ENCODE measurements at regions not wholly inside any gene's neighbourhood (a gene's known extent, or its start where the extent isn't known, plus 50 kb on each side); places are given as distances from the start of the nearest gene placed in this dataset.

DNA sequence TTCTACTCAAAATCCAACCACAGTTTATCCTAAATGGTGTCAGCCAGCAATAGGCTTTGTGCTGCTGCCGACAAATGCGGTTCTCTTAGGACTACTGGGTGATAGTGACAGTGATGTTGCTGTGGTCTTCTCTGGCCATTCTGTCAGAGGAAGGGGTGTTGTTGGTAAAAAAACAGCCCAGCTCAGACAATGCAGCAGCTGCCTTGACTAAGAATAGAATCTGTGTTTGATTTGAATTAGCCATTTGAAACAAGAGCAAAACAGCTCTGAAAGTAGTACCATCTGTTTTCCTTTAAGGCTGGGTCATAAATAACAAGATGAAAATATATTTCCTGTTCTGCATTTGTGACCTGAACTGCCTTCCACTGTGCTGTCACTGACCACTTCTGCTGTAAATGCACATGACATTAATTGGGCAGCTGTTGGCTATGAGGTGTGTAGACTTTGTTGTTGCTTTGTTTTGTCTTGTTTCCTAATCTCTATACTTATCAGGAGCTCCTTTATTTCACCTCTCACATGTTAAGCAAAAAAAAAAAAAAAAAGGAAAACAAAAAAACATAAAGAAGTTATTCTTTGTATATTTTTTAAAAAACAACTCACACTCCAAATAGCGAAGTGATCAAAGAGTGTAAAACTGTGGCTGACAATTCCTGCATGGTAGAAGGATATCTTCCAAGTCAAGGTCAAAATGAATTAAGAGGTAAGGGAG lies 497.8 kb upstream of the ARID1B start:
- no peaks in the 10 kb centered on the region for H3K36me3 Mint-ChIP-seq
- H3K4me1 Mint-ChIP-seq = no peaks in the 10 kb centered on the region
- H3K27me3 Mint-ChIP-seq = no peaks in the 10 kb centered on the region
- CTCF ChIA-PET = no interaction called here
- H3K9me3 Mint-ChIP-seq = peaks cover 8% of the 10 kb centered on the region
- no peak overlapping the region for H3K4me3 Mint-ChIP-seq
- H3K27ac Mint-ChIP-seq = no peak overlapping the region
- DNase-seq = no peak

DNA sequence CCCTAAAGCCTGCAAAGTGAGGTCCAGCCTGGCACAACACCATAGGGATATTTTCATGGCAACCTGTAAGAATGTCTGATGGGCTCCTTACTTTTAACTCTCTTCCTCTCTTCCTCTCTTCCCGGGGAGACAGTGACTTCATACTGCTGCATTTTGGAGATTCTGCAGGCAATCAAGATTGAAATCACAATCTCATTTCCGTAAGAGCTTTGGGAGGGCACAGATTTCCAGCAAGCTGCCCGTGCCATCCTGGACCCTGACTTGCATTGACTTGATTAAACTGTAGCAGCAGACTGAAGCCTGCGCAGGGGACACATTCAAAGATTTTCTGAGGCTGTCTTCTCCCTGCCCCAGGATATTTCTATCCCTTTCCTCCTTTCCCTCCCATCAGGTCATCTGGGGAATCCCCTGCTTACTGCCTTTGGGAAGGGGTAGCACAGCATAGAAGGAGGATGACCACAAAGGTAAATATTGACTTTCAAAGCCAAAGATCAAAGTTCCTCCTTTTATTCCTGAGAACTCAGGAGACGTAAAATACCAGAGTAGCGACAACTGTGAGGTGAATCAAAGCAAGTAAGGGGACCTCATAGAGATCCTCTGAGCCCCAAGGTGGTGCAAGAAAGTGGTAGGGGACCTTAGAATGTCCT lies 504.0 kb upstream of the ARID1B start:
- Mint-ChIP-seq H3K9me3 (peaks cover 4% of the 10 kb centered on the region), H3K27ac (no peak overlapping the region)

DNA sequence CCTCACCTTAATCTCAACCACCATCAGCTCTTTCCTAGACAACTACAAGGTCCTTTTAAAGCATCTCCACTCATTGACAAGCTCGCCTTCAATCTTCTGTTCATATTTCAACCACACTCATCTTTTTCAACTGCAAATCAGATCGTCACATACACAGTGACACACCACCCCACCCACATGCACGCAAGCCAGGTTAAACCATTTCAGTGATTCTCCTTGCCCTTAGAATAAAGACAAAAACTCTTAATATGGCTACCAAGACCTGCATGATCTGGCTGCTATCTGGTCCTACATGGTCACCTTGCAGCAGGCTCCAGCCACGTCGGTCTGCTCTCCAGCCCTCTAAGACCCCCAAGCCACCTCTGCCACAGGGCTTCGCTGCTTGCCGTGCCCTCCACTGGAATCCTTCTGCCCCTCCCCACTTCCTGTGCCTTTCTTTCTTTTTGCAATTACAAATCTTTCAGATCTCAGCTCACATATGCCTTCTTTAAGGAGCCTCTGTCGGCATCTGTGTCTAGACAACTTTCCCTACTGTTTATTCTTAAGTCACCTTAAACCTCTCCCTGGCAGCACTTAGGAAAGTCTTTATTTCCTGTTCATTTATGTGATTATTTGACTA lies 507.3 kb upstream of the ARID1B start:
- DNase-seq = peak; percentile 26
- H3K9me3 Mint-ChIP-seq = no peaks in the 10 kb centered on the region
- H3K4me1 Mint-ChIP-seq = peaks cover 22% of the 10 kb centered on the region
- peak overlapping the region; percentile 49 for H3K27ac Mint-ChIP-seq
- CTCF ChIA-PET = no interaction called here
- no peaks in the 10 kb centered on the region for H3K27me3 Mint-ChIP-seq
- peak overlapping the region; percentile 6 for H3K4me3 Mint-ChIP-seq
- no peaks in the 10 kb centered on the region for H3K36me3 Mint-ChIP-seq

More for the DNA sequence above, 504.0 kb upstream of the ARID1B start:
- DNase-seq = no peak
- H3K4me3 Mint-ChIP-seq = no peak overlapping the region
- no peaks in the 10 kb centered on the region for H3K27me3 Mint-ChIP-seq
- H3K36me3 Mint-ChIP-seq = no peaks in the 10 kb centered on the region
- H3K4me1 Mint-ChIP-seq = peaks cover 20% of the 10 kb centered on the region
- CTCF ChIA-PET = no interaction called here

DNA sequence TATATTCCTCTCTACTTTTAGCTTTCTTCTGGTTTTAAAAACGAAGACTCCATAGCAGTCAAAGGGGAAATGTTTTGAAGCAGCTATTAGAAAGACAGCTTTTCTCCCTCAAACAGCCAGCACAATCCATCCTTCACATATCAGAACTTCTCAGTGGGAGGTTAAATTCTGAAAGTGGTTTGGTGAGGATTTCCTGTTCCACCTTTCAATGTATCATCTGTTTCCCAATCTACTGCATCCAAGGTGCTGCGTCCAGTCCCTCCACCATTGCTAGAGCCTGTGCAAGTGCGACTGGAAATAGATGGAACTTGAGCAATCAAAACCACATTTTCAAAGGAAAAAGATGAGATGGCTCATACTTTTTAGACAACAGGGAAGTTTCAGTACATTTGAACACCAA lies 508.3 kb upstream of the ARID1B start:
- Mint-ChIP-seq H3K4me1 (peaks cover 22% of the 10 kb centered on the region), H3K36me3 (no peaks in the 10 kb centered on the region), H3K27me3 (no peaks in the 10 kb centered on the region), H3K9me3 (peaks cover 2% of the 10 kb centered on the region), H3K4me3 (peak overlapping the region; percentile 15), H3K27ac (peak overlapping the region; percentile 78)
- CTCF ChIA-PET = no interaction called here
- DNase-seq = no peak

DNA sequence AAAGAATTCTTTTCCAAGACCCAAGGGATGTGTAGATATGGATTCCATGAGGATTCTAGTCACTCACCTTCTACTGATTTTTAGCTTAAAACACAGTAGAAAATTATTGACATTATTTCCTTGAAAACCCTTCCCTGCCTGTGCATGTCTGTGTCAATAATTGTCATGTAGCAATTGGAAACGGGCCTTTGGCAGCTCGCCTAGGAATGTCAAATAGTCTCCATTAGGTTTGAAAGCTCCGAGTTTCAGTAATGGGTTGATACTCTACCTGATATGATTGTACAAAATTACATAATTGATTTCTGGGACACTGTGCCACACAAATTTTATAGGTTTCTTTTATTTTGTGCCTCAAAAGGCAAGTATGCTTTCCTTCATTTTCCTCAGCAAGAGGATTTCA lies 515.2 kb upstream of the ARID1B start:
- no peak for DNase-seq
- Mint-ChIP-seq H3K4me1 (no peaks in the 10 kb centered on the region), H3K4me3 (no peak overlapping the region), H3K9me3 (peaks cover 2% of the 10 kb centered on the region), H3K36me3 (peaks cover 2% of the 10 kb centered on the region), H3K27me3 (no peaks in the 10 kb centered on the region), H3K27ac (no peak overlapping the region)
- CTCF ChIA-PET = no interaction called here

DNA sequence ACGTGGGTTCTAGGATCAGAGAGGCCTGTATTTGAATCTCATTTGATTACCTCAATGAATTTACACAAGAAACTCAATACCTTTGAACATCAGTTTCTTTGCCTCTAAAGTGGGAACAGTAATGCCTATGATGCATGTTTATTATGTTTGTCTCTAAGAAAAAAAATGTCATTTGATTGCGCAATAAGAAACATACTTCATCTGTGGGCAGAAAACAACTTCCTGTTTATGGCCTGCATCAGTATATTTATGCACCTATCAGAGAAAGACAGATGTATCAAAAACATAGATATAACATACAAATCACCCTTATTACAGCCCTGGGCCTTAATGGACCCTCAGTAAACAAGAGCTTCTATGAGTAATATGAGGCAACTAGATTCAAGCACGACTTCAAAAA lies 516.4 kb upstream of the ARID1B start:
- no peaks in the 10 kb centered on the region for H3K4me1 Mint-ChIP-seq
- peaks cover 2% of the 10 kb centered on the region for H3K36me3 Mint-ChIP-seq
- peaks cover 2% of the 10 kb centered on the region for H3K9me3 Mint-ChIP-seq
- CTCF ChIA-PET = no interaction called here
- no peaks in the 10 kb centered on the region for H3K27me3 Mint-ChIP-seq
- no peak overlapping the region for H3K4me3 Mint-ChIP-seq
- no peak for DNase-seq
- H3K27ac Mint-ChIP-seq = no peak overlapping the region

DNA sequence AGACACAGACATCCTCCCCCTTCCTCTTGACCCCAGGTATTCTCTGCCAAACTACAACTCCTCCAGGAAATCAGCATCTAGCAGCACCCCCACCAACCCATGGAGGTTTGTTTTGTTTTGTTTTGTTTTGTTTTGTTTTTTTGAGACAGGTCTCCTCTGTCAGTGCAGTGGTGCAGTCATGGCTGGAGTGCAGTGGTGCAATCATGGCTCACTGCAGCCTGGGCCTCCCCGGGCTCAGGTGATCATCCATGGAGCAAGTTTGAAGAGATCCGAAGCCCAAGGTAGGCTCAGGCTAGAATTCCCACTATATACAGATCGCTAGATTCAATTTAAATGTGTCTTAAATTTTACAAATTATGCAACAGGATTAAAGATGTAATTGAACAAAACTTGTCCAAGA lies 518.2 kb upstream of the ARID1B start:
- DNase-seq = no peak
- Mint-ChIP-seq H3K36me3 (peaks cover 2% of the 10 kb centered on the region), H3K27me3 (no peaks in the 10 kb centered on the region), H3K9me3 (no peaks in the 10 kb centered on the region), H3K27ac (no peak overlapping the region), H3K4me1 (no peaks in the 10 kb centered on the region), H3K4me3 (no peak overlapping the region)
- CTCF ChIA-PET = no interaction called here

DNA sequence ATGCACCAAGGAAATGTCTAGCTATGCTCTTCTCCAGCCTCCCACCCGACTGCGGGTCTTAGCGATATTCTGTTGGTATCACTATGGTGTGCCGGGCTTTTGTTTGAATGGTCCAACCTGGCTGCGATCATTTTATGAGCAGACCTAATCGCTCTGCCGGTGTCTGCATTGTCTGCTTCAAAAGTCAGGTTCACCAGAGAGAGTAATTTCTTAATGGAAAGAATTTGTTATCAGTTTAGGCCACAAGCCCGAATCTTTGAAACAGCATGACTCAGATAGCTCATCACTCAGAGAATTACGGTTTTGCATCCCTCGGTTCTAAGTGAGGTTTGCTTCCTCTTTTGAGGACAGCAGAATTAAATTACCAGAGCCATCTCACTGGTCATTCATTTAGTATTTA lies 521.0 kb upstream of the ARID1B start:
- H3K4me3 Mint-ChIP-seq = no peak overlapping the region
- CTCF ChIA-PET = no interaction called here
- H3K4me1 Mint-ChIP-seq = no peaks in the 10 kb centered on the region
- DNase-seq = no peak
- H3K27me3 Mint-ChIP-seq = no peaks in the 10 kb centered on the region
- no peaks in the 10 kb centered on the region for H3K36me3 Mint-ChIP-seq
- H3K9me3 Mint-ChIP-seq = peaks cover 5% of the 10 kb centered on the region
- H3K27ac Mint-ChIP-seq = no peak overlapping the region

DNA sequence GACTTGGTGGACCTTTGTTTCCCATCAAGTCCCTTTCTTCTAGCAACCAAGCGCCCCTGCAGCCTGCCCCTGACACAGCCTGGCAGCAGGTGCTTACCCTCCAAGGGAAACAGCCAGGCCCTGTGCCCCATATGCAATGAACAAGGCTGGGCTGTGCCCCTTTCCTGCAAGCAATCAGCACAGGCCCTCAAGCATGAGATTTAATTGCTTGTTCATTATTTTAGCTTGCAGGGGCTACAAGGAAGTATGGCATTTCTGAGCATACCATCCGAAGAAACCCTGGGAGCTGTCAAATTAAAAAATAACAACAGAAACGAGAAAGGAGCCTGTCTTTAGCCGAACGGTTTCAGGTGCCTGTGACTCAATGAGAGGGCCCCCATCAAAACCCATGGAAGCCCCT lies 522.9 kb upstream of the ARID1B start:
- CTCF ChIA-PET = no interaction called here
- H3K36me3 Mint-ChIP-seq = no peaks in the 10 kb centered on the region
- H3K27me3 Mint-ChIP-seq = no peaks in the 10 kb centered on the region
- peaks cover 9% of the 10 kb centered on the region for H3K9me3 Mint-ChIP-seq
- no peak for DNase-seq
- no peak overlapping the region for H3K27ac Mint-ChIP-seq
- H3K4me1 Mint-ChIP-seq = peaks cover 11% of the 10 kb centered on the region
- no peak overlapping the region for H3K4me3 Mint-ChIP-seq

DNA sequence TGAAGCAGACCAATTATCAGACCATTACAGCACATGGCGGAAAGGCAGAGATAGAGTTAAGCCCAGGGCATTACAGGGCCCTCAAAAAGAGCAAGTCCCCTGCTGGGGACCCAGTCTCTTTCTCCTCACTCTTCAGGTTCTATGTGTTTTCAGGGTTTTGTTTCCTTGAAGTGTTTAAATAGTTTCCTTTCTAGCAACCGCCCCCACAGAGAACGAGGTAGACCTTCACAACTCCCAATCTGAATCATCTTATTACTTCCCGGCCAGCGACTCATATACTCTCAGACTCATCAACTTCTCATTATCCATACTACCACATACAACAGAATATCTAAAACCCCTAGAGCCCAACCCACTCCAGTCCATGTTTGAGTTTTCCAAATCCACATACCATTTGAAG lies 526.6 kb upstream of the ARID1B start:
- Mint-ChIP-seq H3K36me3 (no peaks in the 10 kb centered on the region), H3K9me3 (peaks cover 9% of the 10 kb centered on the region), H3K27me3 (no peaks in the 10 kb centered on the region), H3K27ac (no peak overlapping the region), H3K4me1 (peaks cover 11% of the 10 kb centered on the region), H3K4me3 (no peak overlapping the region)
- CTCF ChIA-PET = no interaction called here
- no peak for DNase-seq

DNA sequence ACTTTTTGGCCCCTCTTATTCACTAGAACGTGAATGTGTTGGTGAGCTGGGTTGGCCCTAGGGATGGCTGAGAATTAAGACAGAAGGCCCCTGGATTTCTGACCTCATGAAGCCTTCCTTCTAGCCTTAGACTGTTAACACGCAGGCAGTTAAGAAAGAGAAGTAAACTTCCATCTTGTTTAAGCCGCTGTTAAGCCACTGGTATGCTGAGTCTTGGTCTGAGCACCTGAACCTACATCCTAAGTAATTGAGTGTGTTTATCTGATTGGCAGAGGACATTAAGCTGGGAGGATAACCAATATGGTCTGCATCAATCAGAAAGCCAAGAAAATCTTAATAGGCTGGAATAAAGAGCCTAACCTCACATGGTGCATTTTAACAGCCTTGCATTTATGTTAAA lies 535.0 kb upstream of the ARID1B start:
- no peak for DNase-seq
- no peaks in the 10 kb centered on the region for H3K27me3 Mint-ChIP-seq
- H3K27ac Mint-ChIP-seq = no peak overlapping the region
- no peaks in the 10 kb centered on the region for H3K9me3 Mint-ChIP-seq
- H3K4me3 Mint-ChIP-seq = no peak overlapping the region
- H3K36me3 Mint-ChIP-seq = no peaks in the 10 kb centered on the region
- H3K4me1 Mint-ChIP-seq = no peaks in the 10 kb centered on the region
- CTCF ChIA-PET = no interaction called here

DNA sequence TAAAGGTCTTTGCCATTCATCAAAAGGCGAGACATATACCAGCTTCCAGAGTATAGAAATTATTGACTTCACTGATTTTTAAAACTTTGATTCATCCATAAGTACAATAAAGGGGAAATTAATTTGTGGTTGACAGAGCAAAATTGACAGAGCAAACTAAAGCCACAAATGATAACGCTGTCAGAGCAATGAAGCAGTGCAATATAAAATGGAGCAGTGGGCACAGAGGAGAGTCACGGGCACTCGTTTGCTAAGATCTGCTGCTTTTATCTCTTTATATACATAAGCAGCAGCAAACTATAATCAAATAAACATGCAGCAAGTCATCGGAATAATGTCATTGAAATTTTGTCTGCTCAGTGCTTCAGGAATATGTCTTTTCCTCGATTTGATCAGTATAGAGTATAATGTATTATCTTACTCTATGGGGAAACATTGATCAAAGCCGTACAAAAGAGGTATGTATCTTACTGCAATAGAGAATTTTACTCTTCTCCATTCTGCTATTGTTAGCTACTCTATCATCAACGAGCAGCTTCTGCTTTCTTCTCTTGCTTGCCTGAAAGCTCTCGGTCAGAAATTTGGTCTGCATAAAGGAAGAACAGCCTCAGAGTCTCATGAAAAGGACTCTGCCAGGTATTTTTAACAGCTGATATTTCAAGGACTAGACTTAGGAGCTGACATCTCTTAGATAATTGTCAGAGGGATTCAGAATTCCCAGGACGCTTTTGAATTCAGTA lies 546.0 kb upstream of the ARID1B start:
- no peaks in the 10 kb centered on the region for H3K4me1 Mint-ChIP-seq
- CTCF ChIA-PET = no interaction called here
- H3K9me3 Mint-ChIP-seq = no peaks in the 10 kb centered on the region
- no peak overlapping the region for H3K4me3 Mint-ChIP-seq
- no peak overlapping the region for H3K27ac Mint-ChIP-seq
- H3K36me3 Mint-ChIP-seq = no peaks in the 10 kb centered on the region
- DNase-seq = no peak
- no peaks in the 10 kb centered on the region for H3K27me3 Mint-ChIP-seq

DNA sequence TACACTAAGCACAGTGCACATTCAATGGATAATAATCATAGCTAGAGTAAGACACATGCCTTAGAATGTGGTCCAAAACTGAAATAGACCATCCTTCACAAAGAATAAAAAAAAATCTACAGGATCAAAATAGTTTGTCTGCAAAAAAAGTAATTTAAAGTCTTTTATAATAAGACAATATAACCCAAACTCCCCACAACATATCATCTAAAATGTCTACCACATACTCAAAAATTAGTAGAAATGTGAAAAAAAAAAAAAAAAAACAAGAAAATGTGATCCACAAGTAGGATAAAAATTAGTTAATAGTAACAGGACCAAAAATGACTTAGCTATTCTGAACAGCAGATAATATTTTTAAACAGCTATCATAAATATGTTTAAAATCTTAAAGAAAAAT lies 557.2 kb upstream of the ARID1B start:
- H3K4me3 Mint-ChIP-seq = no peak overlapping the region
- H3K9me3 Mint-ChIP-seq = no peaks in the 10 kb centered on the region
- H3K27ac Mint-ChIP-seq = no peak overlapping the region
- H3K4me1 Mint-ChIP-seq = no peaks in the 10 kb centered on the region
- H3K27me3 Mint-ChIP-seq = no peaks in the 10 kb centered on the region
- H3K36me3 Mint-ChIP-seq = no peaks in the 10 kb centered on the region
- no peak for DNase-seq
- CTCF ChIA-PET = interaction anchor here (0.7 kb wide), 1 partner anchor 179 kb away, joined by 3 read pairs; no protein-coding TSS in a partner anchor

DNA sequence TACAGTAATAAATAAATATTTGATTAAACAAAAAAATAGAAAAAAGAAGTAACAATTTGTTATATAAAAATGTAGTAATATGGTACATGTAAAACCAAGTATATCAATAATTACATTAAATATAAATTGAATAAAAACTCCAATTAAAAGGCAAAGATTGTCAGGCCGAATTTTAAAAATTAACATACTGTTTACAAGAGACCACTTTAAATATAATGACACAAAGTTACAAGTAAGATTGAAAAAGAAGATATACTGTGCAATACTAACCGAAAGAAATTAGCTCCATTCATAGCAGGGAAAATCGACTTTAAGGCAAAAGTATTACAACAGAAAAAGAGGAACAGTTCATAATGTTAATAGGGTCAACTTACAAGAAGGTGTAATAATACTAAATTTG lies 571.5 kb upstream of the ARID1B start:
- Mint-ChIP-seq H3K27ac (no peak overlapping the region), H3K4me1 (peaks cover 5% of the 10 kb centered on the region), H3K36me3 (peaks cover 2% of the 10 kb centered on the region), H3K4me3 (no peak overlapping the region), H3K27me3 (no peaks in the 10 kb centered on the region), H3K9me3 (peaks cover 11% of the 10 kb centered on the region)
- CTCF ChIA-PET = no interaction called here
- no peak for DNase-seq

DNA sequence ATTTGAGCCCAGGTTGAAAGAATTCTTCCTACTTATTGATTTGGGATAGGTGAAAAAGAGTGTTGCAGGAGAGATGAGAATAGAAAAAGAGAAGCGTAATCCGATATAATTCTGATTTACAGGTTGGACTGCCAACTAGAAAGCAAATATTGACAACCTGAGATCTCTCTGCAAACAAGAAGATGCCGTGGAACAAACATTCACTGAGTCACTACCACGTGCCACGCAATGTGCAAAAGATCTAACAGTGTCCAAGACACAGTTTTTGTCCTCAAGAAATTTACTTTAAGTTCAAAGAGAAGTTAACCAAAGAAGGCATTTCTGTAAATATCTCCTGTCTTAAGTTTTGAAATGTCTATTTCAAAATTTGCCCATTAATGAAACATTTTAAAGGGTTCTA lies 578.0 kb upstream of the ARID1B start:
- Mint-ChIP-seq H3K4me1 (peaks cover 39% of the 10 kb centered on the region), H3K4me3 (no peak overlapping the region), H3K36me3 (peaks cover 11% of the 10 kb centered on the region), H3K9me3 (peaks cover 5% of the 10 kb centered on the region), H3K27me3 (peaks cover 3% of the 10 kb centered on the region), H3K27ac (no peak overlapping the region)
- DNase-seq = no peak
- CTCF ChIA-PET = no interaction called here
